Body of pancreas (tissue), 4 donors: ENCODE measurements at regions not wholly inside any gene's neighbourhood (a gene's known extent, or its start where the extent isn't known, plus 50 kb on each side); places are given as distances from the start of the nearest gene placed in this dataset.

Experiments used
- ATAC-seq: fragments of 150-250 bp; one replicate; pipeline ENCODE4 v1.9.1; 2016
- DNase-seq, 4 donors: peaks; one replicate each; pipeline ENCODE4 v3.0.0-alpha.2; 2019
- H3K27ac ChIP-seq, 4 donors: fragments of 200-600 bp; sonication (generic); 1 replicate in 3 of 4; 2 replicates in 1 of 4; pipeline versions ENCODE4 v1.5.1 to v1.6.1; 2016 to 2019; ENCODE audit warnings: mild to moderate bottlenecking in 1 of 4, mixed read lengths in 1 of 4, moderate library complexity in 1 of 4
- H3K27me3 ChIP-seq, 2 donors: fragments of 200-600 bp; sonication (generic); one replicate each; pipeline ENCODE4 v1.6.0; 2016; ENCODE audit warnings: mild to moderate bottlenecking in 1 of 2
- H3K36me3 ChIP-seq, 2 donors: fragments of 200-600 bp; sonication (generic); replicated peaks in 1 of 2; 2 replicates each; pipeline ENCODE4 v1.5.1; 2016; ENCODE audit warnings: low read depth in 2 of 2; ENCODE audit not compliant: insufficient read depth in 1 of 2
- H3K4me1 ChIP-seq: fragments of 200-600 bp; sonication (generic); one replicate; pipeline ENCODE4 v1.6.0; 2016
- H3K4me3 ChIP-seq, 2 donors: fragments of 200-600 bp; sonication (generic); 1 replicate in 1 of 2; 2 replicates in 1 of 2; pipeline ENCODE4 v1.5.1; 2016 to 2019
- H3K9me3 ChIP-seq, 3 donors: fragments of 200-600 bp; sonication (generic); 1 replicate in 2 of 3; 2 replicates in 1 of 3; pipeline ENCODE4 v1.5.1; 2016
- CTCF ChIP-seq, 7 experiments: fragments of 450-650 bp in 4 of 7; fragments of 200-600 bp in 3 of 7; sonication (generic) in 3 of 7; IDR thresholded peaks; one replicate each; pipeline ENCODE4 v1.5.1; 2016 to 2019; ENCODE audit warnings: antibody characterized with exemption in 7 of 7
- POLR2A ChIP-seq, 3 donors: fragments of 450-650 bp; IDR thresholded peaks; one replicate each; pipeline ENCODE4 v1.6.1; 2016; ENCODE audit warnings: antibody characterized with exemption in 3 of 3, mild to moderate bottlenecking in 2 of 3
- WGBS, 2 donors: methylation state at CpG; one replicate each; pipeline ENCODE4 v1.1.5; 2017; 5-methylcytosine and 5-hydroxymethylcytosine counted together
- intact Hi-C: fragments of 100-400 bp; cut with DNase I; formaldehyde crosslinking; loops from one replicate; pipeline ENCODE4 v1.15.1; 2023

DNA sequence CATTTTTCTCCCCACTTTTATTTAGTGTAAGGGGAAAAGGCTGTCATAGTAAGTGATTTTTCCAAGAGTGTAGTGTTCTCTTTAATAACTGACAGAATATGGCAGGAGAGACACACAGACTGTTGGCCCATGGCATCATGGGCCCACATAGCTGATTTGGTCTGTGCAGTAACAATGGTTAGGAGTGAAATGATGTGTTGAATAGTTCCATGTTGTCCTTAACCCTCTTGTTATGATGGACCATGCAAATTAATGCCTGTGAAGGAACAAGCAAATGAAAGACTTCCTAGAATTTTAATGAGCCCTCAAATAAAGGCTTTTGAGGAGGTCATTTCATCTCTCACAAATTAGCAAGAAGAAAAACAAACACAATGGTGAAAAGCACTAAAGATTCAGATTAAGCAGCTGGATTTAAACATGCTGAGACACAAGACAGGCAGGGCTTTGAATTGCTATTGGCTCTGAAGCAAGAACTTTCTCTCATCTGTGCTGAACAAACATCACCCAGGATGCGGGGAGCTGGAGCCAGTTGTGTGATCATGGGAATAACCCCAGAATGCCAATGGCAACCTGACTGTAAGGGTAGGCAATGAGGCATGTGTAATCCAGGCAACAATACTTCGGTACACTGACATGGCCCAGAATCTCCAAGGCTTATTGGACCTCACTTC is 136.7 kb upstream of the VEPH1 start:
- Histone ChIP-seq H3K27me3 (no peaks in the 10 kb centered on the region), H3K27ac (no peak overlapping the region), H3K36me3 (no peaks in the 10 kb centered on the region), H3K4me3 (no peak overlapping the region), H3K4me1 (no peaks in the 10 kb centered on the region), H3K9me3 (peaks cover 0 to 6% (median 0%) of the 10 kb centered on the region in 3 donors)
- intact Hi-C loops: no loop called here
- TF ChIP-seq CTCF (IDR thresholded peaks at IDR 0.05) (no peak), POLR2A (IDR thresholded peaks at IDR 0.05) (no peak)
- 67 to 70% methylated on average over 2 of the region's 2 CpGs for WGBS, 2 donors
- ATAC-seq: no peak
- no peak for DNase-seq

GRCh38 chr3:157637866-157638265 is 134.7 kb upstream of the VEPH1 start:
- DNase-seq (no peak), ATAC-seq (no peak)
- Histone ChIP-seq H3K36me3 (no peaks in the 10 kb centered on the region), H3K27ac (no peak overlapping the region), H3K27me3 (no peaks in the 10 kb centered on the region), H3K9me3 (peaks cover 0 to 6% (median 0%) of the 10 kb centered on the region in 3 donors), H3K4me3 (no peak overlapping the region), H3K4me1 (no peaks in the 10 kb centered on the region)
- intact Hi-C loops: no loop called here
- WGBS, 2 donors: 18 to 21% methylated on average over 1 of the region's 1 CpG
- TF ChIP-seq POLR2A (IDR thresholded peaks at IDR 0.05) (no peak), CTCF (IDR thresholded peaks at IDR 0.05) (no peak)

GRCh38 chr3:157633241-157633640 is 130.0 kb upstream of the VEPH1 start:
- TF ChIP-seq CTCF (IDR thresholded peaks at IDR 0.05) (no peak), POLR2A (IDR thresholded peaks at IDR 0.05) (no peak)
- no peaks in the 10 kb centered on the region for H3K4me1 ChIP-seq
- H3K4me3 ChIP-seq: no peak overlapping the region
- ATAC-seq (no peak), DNase-seq (no peak)
- H3K9me3 ChIP-seq: peaks cover 0 to 6% (median 0%) of the 10 kb centered on the region in 3 donors
- WGBS, 2 donors: 51 to 61% methylated on average over 2 of the region's 2 CpGs
- intact Hi-C loops: no loop called here
- H3K27me3 ChIP-seq: no peaks in the 10 kb centered on the region
- H3K36me3 ChIP-seq: no peaks in the 10 kb centered on the region
- no peak overlapping the region for H3K27ac ChIP-seq

GRCh38 chr3:157632075-157632474 is 128.9 kb upstream of the VEPH1 start:
- intact Hi-C loops: no loop called here
- DNase-seq: no peak
- 20 to 23% methylated on average over 3 of the region's 3 CpGs for WGBS, 2 donors
- H3K4me1 ChIP-seq: no peaks in the 10 kb centered on the region
- peaks cover 0 to 3% (median 0%) of the 10 kb centered on the region in 3 donors for H3K9me3 ChIP-seq
- no peak overlapping the region for H3K27ac ChIP-seq
- no peaks in the 10 kb centered on the region for H3K27me3 ChIP-seq
- no peak for ATAC-seq
- no peak for TF ChIP-seq CTCF (IDR thresholded peaks at IDR 0.05)
- TF ChIP-seq POLR2A (IDR thresholded peaks at IDR 0.05): no peak
- no peak overlapping the region for H3K4me3 ChIP-seq
- H3K36me3 ChIP-seq: no peaks in the 10 kb centered on the region

DNA sequence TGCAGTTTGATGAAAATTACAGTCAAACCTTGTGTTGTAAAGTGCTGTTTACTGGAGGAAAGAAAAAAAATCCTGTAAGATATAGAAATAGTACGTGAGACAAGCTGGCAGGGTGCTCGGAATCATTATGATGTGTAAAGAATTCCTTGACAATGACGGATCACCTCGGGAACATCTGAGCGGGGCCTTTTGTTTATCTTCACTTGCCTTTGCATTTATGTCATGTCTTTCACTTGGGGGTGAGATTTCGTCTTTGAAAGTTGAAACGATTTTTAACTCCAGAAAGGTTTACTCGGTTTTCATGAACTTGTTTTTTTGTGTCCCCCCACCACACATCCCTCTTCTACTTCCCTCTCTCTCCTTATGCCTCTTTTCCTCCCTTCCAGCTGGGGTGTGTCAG is 128.3 kb upstream of the VEPH1 start:
- Histone ChIP-seq H3K36me3 (no peaks in the 10 kb centered on the region), H3K4me3 (no peak overlapping the region), H3K9me3 (no peaks in the 10 kb centered on the region), H3K27me3 (no peaks in the 10 kb centered on the region), H3K4me1 (no peaks in the 10 kb centered on the region), H3K27ac (no peak overlapping the region)
- DNase-seq (no peak), ATAC-seq (no peak)
- no peak for TF ChIP-seq CTCF (IDR thresholded peaks at IDR 0.05)
- TF ChIP-seq POLR2A (IDR thresholded peaks at IDR 0.05): no peak
- WGBS, 2 donors: 20 to 27% methylated on average over 8 of the region's 8 CpGs
- intact Hi-C loops: no loop called here
